ENCODE measurements at regions not wholly inside any gene's neighbourhood (a gene's known extent, or its start where the extent isn't known, plus 50 kb on each side); places are given as distances from the start of the nearest gene placed in this dataset.

DNA sequence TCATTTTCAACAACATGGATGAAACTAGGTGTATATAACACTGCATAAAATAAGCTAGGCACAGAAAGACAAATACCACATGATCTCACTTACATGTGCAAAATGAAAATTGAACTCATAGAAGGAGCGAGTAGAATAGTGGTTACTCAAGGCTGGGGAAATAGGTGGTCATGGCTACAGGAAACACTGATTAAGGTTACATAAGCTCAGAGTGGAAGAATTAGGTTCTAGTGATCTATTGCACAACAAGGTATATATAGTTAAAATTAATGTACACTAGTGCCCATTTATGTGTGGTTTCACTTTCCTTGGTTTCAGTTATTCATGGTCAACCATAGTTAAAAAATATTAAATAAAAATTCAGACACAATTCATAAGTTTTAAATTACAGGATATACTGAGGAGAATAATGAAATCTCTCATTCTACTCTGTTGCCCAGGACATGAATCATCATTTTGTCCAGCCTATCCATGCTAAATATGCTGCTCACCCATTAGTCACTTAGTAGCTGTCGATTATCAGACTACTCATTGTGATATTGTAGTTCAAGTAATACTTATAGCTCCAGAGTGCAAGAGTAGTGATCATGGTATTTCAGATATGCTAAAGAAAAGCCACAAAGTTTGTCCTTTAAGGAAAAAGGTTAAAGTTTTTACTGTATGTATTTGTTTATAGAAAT, 1530.9 kb upstream of the LRRTM1 start:
- Histone ChIP-seq H3K27me3 (ENCODE audit: insufficient read depth, low read length, poor library complexity, severe bottlenecking) (no peaks in the 10 kb centered on the region), H3K4me1 (ENCODE audit: insufficient read depth, low read length, poor library complexity, severe bottlenecking) (no peaks in the 10 kb centered on the region), H3F3A (ENCODE audit: low read depth) (no peaks in the 10 kb centered on the region), H3K4me3 (ENCODE audit: low read length, poor library complexity, severe bottlenecking) (no peak overlapping the region), H3K9ac (ENCODE audit: low read depth, low read length, poor library complexity, severe bottlenecking) (no peak overlapping the region), H2AFZ (ENCODE audit: low read length) (no peak overlapping the region), H3K36me3 (ENCODE audit: insufficient read depth, low read length) (no peaks in the 10 kb centered on the region), H3K9me2 (replicated peaks; ENCODE audit: low read depth, low read length) (no peaks in the 10 kb centered on the region), H3K9me3 (ENCODE audit: insufficient read depth, low read depth, low read length) (no peaks in the 10 kb centered on the region), H3K79me2 (ENCODE audit: insufficient read depth, low read length) (no peaks in the 10 kb centered on the region), H4K20me1 (ENCODE audit: insufficient read depth, low read length, poor library complexity, severe bottlenecking) (no peaks in the 10 kb centered on the region), H3K4me2 (ENCODE audit: low read depth, low read length, poor library complexity, severe bottlenecking) (no peak overlapping the region)
- TF ChIP-seq EZH2phosphoT487 (IDR thresholded peaks at IDR 0.05; ENCODE audit: borderline replicate concordance), result no peak
- TF ChIP-seq, protein P1, sequence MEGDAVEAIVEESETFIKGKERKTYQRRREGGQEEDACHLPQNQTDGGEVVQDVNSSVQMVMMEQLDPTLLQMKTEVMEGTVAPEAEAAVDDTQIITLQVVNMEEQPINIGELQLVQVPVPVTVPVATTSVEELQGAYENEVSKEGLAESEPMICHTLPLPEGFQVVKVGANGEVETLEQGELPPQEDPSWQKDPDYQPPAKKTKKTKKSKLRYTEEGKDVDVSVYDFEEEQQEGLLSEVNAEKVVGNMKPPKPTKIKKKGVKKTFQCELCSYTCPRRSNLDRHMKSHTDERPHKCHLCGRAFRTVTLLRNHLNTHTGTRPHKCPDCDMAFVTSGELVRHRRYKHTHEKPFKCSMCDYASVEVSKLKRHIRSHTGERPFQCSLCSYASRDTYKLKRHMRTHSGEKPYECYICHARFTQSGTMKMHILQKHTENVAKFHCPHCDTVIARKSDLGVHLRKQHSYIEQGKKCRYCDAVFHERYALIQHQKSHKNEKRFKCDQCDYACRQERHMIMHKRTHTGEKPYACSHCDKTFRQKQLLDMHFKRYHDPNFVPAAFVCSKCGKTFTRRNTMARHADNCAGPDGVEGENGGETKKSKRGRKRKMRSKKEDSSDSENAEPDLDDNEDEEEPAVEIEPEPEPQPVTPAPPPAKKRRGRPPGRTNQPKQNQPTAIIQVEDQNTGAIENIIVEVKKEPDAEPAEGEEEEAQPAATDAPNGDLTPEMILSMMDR (conservative IDR thresholded peaks at IDR 0.05; ENCODE audit: low read length), result no peak

- no peaks in the 10 kb centered on the region for H3F3A ChIP-seq (ENCODE audit: low read depth)
- H3K9me2 ChIP-seq (replicated peaks; ENCODE audit: low read depth, low read length), result no peaks in the 10 kb centered on the region
- H3K4me2 ChIP-seq (ENCODE audit: low read depth, low read length, poor library complexity, severe bottlenecking), result no peak overlapping the region
- TF ChIP-seq, protein P1 (conservative IDR thresholded peaks at IDR 0.05; ENCODE audit: low read length), result no peak
- TF ChIP-seq EZH2phosphoT487 (IDR thresholded peaks at IDR 0.05; ENCODE audit: borderline replicate concordance), result no peak
- H3K79me2 ChIP-seq (ENCODE audit: insufficient read depth, low read length), result no peaks in the 10 kb centered on the region
- no peaks in the 10 kb centered on the region for H3K9me3 ChIP-seq (ENCODE audit: insufficient read depth, low read depth, low read length)
- H4K20me1 ChIP-seq (ENCODE audit: insufficient read depth, low read length, poor library complexity, severe bottlenecking), result no peaks in the 10 kb centered on the region
- H2AFZ ChIP-seq (ENCODE audit: low read length), result no peak overlapping the region
- no peaks in the 10 kb centered on the region for H3K4me1 ChIP-seq (ENCODE audit: insufficient read depth, low read length, poor library complexity, severe bottlenecking)
- no peaks in the 10 kb centered on the region for H3K27me3 ChIP-seq (ENCODE audit: insufficient read depth, low read length, poor library complexity, severe bottlenecking)
- no peak overlapping the region for H3K9ac ChIP-seq (ENCODE audit: low read depth, low read length, poor library complexity, severe bottlenecking)
- H3K4me3 ChIP-seq (ENCODE audit: low read length, poor library complexity, severe bottlenecking), result no peak overlapping the region
- H3K36me3 ChIP-seq (ENCODE audit: insufficient read depth, low read length), result no peaks in the 10 kb centered on the region
Measured at GRCh38 chr2:81786811-81787210, 1482.3 kb upstream of the LRRTM1 start.

DNA sequence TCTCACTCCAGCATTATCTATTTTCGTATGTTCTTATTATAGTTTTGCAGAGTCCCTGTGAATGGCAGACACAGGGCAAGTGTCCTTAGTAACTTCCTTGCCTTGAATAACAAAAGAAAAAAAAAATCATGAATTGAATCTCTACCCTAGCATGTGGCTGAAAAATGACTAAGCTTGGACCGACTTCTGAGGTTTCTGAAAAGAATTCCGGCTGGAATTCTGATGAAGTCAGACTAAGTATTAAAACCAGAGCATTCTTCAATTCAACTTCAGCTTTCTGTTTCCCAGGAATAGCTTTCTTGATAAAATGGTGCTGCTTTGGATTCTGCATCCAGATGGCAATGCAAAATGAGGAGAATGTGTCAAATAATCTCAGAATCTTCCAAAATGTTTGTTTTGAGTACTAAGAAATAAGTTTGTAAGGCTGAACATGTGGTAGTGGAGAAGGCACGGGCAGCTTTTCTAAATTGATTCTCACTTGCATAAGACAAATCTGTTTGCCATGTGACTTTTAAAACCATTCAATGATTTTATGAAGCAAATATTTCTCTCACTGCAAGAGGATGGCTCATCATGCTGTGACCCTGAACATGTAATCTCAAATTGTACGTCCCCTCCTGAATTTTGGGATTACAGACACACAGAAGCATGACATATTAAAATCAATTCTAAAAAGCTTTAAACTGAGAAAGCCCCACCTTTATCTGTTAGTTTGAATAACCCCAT, 1462.8 kb upstream of the LRRTM1 start:
- Histone ChIP-seq H3K4me3 (ENCODE audit: low read length, poor library complexity, severe bottlenecking) (no peak overlapping the region), H3K9me3 (ENCODE audit: insufficient read depth, low read depth, low read length) (no peaks in the 10 kb centered on the region; the same call in 1 of the 2 replicates), H3K9ac (ENCODE audit: low read depth, low read length, poor library complexity, severe bottlenecking) (no peak overlapping the region), H3K4me1 (ENCODE audit: insufficient read depth, low read length, poor library complexity, severe bottlenecking) (no peaks in the 10 kb centered on the region), H3K79me2 (ENCODE audit: insufficient read depth, low read length) (no peaks in the 10 kb centered on the region), H3F3A (ENCODE audit: low read depth) (no peaks in the 10 kb centered on the region), H2AFZ (ENCODE audit: low read length) (no peak overlapping the region), H3K36me3 (ENCODE audit: insufficient read depth, low read length) (no peaks in the 10 kb centered on the region), H4K20me1 (ENCODE audit: insufficient read depth, low read length, poor library complexity, severe bottlenecking) (no peaks in the 10 kb centered on the region), H3K9me2 (replicated peaks; ENCODE audit: low read depth, low read length) (0 out of 2 replicates have a peak, but pooled peaks cover 3% of the 10 kb centered on the region), H3K27me3 (ENCODE audit: insufficient read depth, low read length, poor library complexity, severe bottlenecking) (no peaks in the 10 kb centered on the region), H3K4me2 (ENCODE audit: low read depth, low read length, poor library complexity, severe bottlenecking) (no peak overlapping the region)
- TF ChIP-seq EZH2phosphoT487 (IDR thresholded peaks at IDR 0.05; ENCODE audit: borderline replicate concordance), result no peak
- TF ChIP-seq, protein P1 (conservative IDR thresholded peaks at IDR 0.05; ENCODE audit: low read length), result no peak

Measured in Loucy (cell line).